ENCODE measurements at regions not wholly inside any gene's neighbourhood (a gene's known extent, or its start where the extent isn't known, plus 50 kb on each side); places are given as distances from the start of the nearest gene placed in this dataset.

DNA sequence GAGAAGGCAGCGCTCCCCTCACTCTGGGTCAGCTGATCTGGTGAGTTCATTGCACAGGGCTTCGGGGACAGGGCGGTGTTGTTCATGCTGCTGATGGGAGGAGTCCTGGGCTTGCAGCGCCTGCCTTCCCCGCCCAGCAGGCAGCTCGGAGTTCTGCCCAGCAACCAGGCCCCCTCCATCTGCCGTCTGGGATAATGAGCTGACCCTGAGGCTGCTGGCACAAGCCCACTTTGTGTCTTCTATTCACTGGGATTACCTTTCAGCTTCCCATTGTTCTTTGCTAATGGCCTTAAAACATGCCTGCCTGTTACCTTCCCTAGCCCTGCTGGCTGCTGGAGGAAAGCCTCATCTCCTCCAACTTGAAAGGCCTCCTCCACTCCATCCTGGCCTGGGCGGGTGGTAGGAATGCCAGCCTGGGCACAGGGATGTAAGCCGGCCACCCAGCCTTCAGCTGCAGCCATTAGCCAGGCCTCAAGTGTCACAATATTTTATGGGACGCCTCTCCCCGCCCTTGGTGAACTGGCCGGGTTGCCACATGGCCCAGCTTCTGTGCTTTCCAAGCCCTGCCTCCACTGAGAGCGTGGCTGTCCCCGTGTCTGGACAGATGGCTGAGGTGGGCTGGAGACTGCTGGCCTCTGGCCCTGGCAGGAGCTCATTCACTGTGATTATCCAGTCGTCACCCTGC is 70.4 kb downstream of the GADD45G start:
- TF ChIP-seq, protein P1, sequence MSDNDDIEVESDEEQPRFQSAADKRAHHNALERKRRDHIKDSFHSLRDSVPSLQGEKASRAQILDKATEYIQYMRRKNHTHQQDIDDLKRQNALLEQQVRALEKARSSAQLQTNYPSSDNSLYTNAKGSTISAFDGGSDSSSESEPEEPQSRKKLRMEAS (IDR thresholded peaks at IDR 0.05; ENCODE audit: low read depth, low read length): no peak
- TF ChIP-seq POLR2A (IDR thresholded peaks at IDR 0.05; ENCODE audit: extremely low read depth, insufficient read length) (no peak), CTCF (IDR thresholded peaks at IDR 0.05; ENCODE audit: low read depth, low read length) (no peak), MYC (IDR thresholded peaks at IDR 0.05; ENCODE audit: low read depth, low read length) (no peak)
